ENCODE measurements at regions not wholly inside any gene's neighbourhood (a gene's known extent, or its start where the extent isn't known, plus 50 kb on each side); places are given as distances from the start of the nearest gene placed in this dataset.

GRCh38 chr10:127815147-127815546, 77.6 kb downstream of the CLRN3 start:
- no peak for TF ChIP-seq CTCF (IDR thresholded peaks at IDR 0.05)
- TF ChIP-seq POLR2A (IDR thresholded peaks at IDR 0.05), result no peak
